AG09319 (cell line): ENCODE measurements at regions not wholly inside any gene's neighbourhood (a gene's known extent, or its start where the extent isn't known, plus 50 kb on each side); places are given as distances from the start of the nearest gene placed in this dataset.

Experiments used
- DNase-seq: peaks from one replicate; pipeline ENCODE4 v3.0.0-alpha.2; 2010; ENCODE audit warnings: low read depth; ENCODE audit errors: extremely low read depth
- CTCF ChIP-seq: IDR thresholded peaks from 2 replicates; pipeline ENCODE4 v1.5.1; 2011; ENCODE audit warnings: low read depth, mild to moderate bottlenecking, inconsistent platforms, low read length, moderate library complexity

GRCh38 chr12:32025906-32026305 lies 66.7 kb downstream of the RESF1 start:
- TF ChIP-seq CTCF = no peak

DNA sequence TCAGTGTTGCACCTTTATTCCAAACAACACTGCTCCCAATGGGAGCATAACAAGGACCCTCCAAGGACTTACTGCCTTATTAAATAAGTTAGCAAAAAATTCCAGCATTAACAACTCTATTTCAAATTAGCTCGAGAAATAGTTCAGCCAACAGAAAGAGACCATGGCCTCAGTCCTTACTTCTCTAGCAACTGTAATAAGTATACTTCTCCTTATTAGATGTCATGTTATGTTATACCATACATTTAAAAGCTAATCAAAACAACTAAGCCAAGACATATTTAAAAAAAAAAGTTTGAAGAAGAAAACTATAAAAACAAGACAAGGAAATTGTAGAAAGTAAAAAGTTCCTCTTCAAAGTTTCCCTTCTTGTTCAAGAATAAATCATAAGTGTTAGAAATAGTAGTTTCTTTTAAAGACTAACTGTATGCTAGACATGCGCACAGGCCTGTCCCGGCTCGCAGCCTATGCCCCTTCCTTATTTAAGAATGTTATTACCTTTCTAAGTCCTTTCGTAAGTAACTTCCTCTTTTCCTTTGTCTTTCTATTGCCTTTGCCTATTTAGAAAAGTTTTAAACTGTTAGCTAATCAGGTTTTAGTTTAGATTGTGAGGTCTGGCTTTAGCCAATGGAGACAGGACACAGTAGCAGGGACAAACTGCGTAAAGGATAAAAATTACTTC lies 68.6 kb downstream of the RESF1 start:
- no peak for TF ChIP-seq CTCF
- no peak for DNase-seq

More at GRCh38 chr12:32025906-32026305, 66.7 kb downstream of the RESF1 start:
- DNase-seq = no peak

DNA sequence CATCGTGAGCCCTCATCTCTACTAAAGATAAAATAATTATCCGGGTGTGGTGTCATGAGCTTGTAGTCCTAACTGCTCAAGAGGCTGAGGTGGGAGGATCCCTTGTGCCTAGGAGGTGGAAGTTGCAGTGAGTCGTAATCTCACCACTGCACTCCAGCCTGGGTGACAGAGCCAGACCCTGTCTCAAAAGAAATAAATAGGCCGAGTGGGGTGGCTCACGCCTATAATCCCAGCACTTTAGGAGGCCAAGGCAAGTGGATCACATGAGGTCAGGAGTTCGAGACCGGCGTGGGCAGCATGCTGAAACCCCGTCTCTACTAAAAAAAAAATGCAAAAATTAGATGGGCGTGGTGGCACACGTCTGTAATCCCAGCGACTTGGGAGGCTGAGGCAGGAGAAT lies 70.9 kb downstream of the RESF1 start:
- DNase-seq = no peak
- no peak for TF ChIP-seq CTCF

- DNase-seq = no peak
- TF ChIP-seq CTCF = no peak
Measured at GRCh38 chr12:32030676-32031075, 71.5 kb downstream of the RESF1 start.

- no peak for TF ChIP-seq CTCF
Measured at GRCh38 chr12:32031109-32031508, 71.9 kb downstream of the RESF1 start.

GRCh38 chr12:32032205-32032810 lies 73.1 kb downstream of the RESF1 start:
- DNase-seq = peak; percentile 11
- no peak for TF ChIP-seq CTCF

More at GRCh38 chr12:32031109-32031508, 71.9 kb downstream of the RESF1 start:
- no peak for DNase-seq

- TF ChIP-seq CTCF = no peak
- DNase-seq = no peak
Measured at GRCh38 chr12:32033406-32033805, 73.2 kb upstream of the BICD1 start.
